ENCODE measurements at regions not wholly inside any gene's neighbourhood (a gene's known extent, or its start where the extent isn't known, plus 50 kb on each side); places are given as distances from the start of the nearest gene placed in this dataset.

GRCh38 chr18:37662099-37662498, 96.5 kb upstream of the CELF4 start:
- FAIRE-seq, result no peak
- no peaks in the 10 kb centered on the region for H3K27me3 ChIP-seq (ENCODE audit: insufficient read depth, low read length)
- TF ChIP-seq CTCF (IDR thresholded peaks at IDR 0.05; ENCODE audit: insufficient read depth, low read depth, low read length) (no peak), EZH2 (IDR thresholded peaks at IDR 0.05; ENCODE audit: insufficient read depth, low read length) (no peak)
- DNase-seq (ENCODE audit: low read depth), result no peak
- H3K4me3 ChIP-seq (ENCODE audit: insufficient read depth, low read depth, low read length), result no peak overlapping the region
- peaks cover 4% of the 10 kb centered on the region for H3K4me1 Mint-ChIP-seq (ENCODE audit: low read depth, unreplicated experiment)
- no peak overlapping the region for H2AFZ ChIP-seq (ENCODE audit: low read depth, low read length)
- peaks cover 8% of the 10 kb centered on the region for H3K27me3 Mint-ChIP-seq (ENCODE audit: low read depth, unreplicated experiment)
- no peaks in the 10 kb centered on the region for H3K36me3 Mint-ChIP-seq (ENCODE audit: low read depth, unreplicated experiment)
- H3K9me3 Mint-ChIP-seq (ENCODE audit: unreplicated experiment), result peaks cover 2% of the 10 kb centered on the region
- H3K9me3 ChIP-seq (ENCODE audit: insufficient read depth, low read depth, low read length), result no peaks in the 10 kb centered on the region
- H4K20me1 ChIP-seq (ENCODE audit: insufficient read depth, low read length), result no peaks in the 10 kb centered on the region
- no peak overlapping the region for H3K4me2 ChIP-seq (ENCODE audit: low read length)
- H3K36me3 ChIP-seq (ENCODE audit: insufficient read depth, low read length), result no peaks in the 10 kb centered on the region
- H3K4me1 ChIP-seq (ENCODE audit: insufficient read depth, low read length), result no peaks in the 10 kb centered on the region
- no peak overlapping the region for H3K27ac Mint-ChIP-seq (ENCODE audit: unreplicated experiment)
- H3K9ac ChIP-seq (ENCODE audit: low read length), result no peak overlapping the region
- H3K4me3 Mint-ChIP-seq (ENCODE audit: unreplicated experiment), result no peak overlapping the region
- no peak overlapping the region for H3K27ac ChIP-seq (ENCODE audit: low read depth, low read length)
- no peaks in the 10 kb centered on the region for H3K79me2 ChIP-seq (ENCODE audit: insufficient read depth, low read length)

- H3K9me3 ChIP-seq (ENCODE audit: insufficient read depth, low read depth, low read length), result no peaks in the 10 kb centered on the region
- Mint-ChIP-seq H3K27ac (ENCODE audit: unreplicated experiment) (no peak overlapping the region), H3K9me3 (ENCODE audit: unreplicated experiment) (peaks cover 1% of the 10 kb centered on the region), H3K36me3 (ENCODE audit: low read depth, unreplicated experiment) (no peaks in the 10 kb centered on the region), H3K4me3 (ENCODE audit: unreplicated experiment) (no peak overlapping the region), H3K4me1 (ENCODE audit: low read depth, unreplicated experiment) (peaks cover 4% of the 10 kb centered on the region), H3K27me3 (ENCODE audit: low read depth, unreplicated experiment) (peaks cover 8% of the 10 kb centered on the region)
- H4K20me1 ChIP-seq (ENCODE audit: insufficient read depth, low read length), result no peaks in the 10 kb centered on the region
- H3K36me3 ChIP-seq (ENCODE audit: insufficient read depth, low read length), result no peaks in the 10 kb centered on the region
- no peaks in the 10 kb centered on the region for H3K79me2 ChIP-seq (ENCODE audit: insufficient read depth, low read length)
- TF ChIP-seq EZH2 (IDR thresholded peaks at IDR 0.05; ENCODE audit: insufficient read depth, low read length) (no peak), CTCF (IDR thresholded peaks at IDR 0.05; ENCODE audit: insufficient read depth, low read depth, low read length) (no peak)
- DNase-seq (ENCODE audit: low read depth) (no peak), FAIRE-seq (no peak)
- H3K4me3 ChIP-seq (ENCODE audit: insufficient read depth, low read depth, low read length), result no peak overlapping the region
- no peak overlapping the region for H3K9ac ChIP-seq (ENCODE audit: low read length)
- H3K4me2 ChIP-seq (ENCODE audit: low read length), result no peak overlapping the region
- H3K27me3 ChIP-seq (ENCODE audit: insufficient read depth, low read length), result no peaks in the 10 kb centered on the region
- no peaks in the 10 kb centered on the region for H3K4me1 ChIP-seq (ENCODE audit: insufficient read depth, low read length)
- H3K27ac ChIP-seq (ENCODE audit: low read depth, low read length), result no peak overlapping the region
- no peak overlapping the region for H2AFZ ChIP-seq (ENCODE audit: low read depth, low read length)
Observed at GRCh38 chr18:37661478-37661877, 95.9 kb upstream of the CELF4 start.

GRCh38 chr18:37661061-37661460, 95.5 kb upstream of the CELF4 start:
- no peaks in the 10 kb centered on the region for H3K9me3 Mint-ChIP-seq (ENCODE audit: unreplicated experiment)
- TF ChIP-seq EZH2 (IDR thresholded peaks at IDR 0.05; ENCODE audit: insufficient read depth, low read length) (no peak), CTCF (IDR thresholded peaks at IDR 0.05; ENCODE audit: insufficient read depth, low read depth, low read length) (no peak)
- H3K27ac Mint-ChIP-seq (ENCODE audit: unreplicated experiment), result no peak overlapping the region
- Histone ChIP-seq H3K9ac (ENCODE audit: low read length) (no peak overlapping the region), H3K4me3 (ENCODE audit: insufficient read depth, low read depth, low read length) (no peak overlapping the region), H3K27me3 (ENCODE audit: insufficient read depth, low read length) (no peaks in the 10 kb centered on the region), H4K20me1 (ENCODE audit: insufficient read depth, low read length) (no peaks in the 10 kb centered on the region), H2AFZ (ENCODE audit: low read depth, low read length) (no peak overlapping the region), H3K4me2 (ENCODE audit: low read length) (no peak overlapping the region), H3K4me1 (ENCODE audit: insufficient read depth, low read length) (no peaks in the 10 kb centered on the region), H3K27ac (ENCODE audit: low read depth, low read length) (no peak overlapping the region), H3K36me3 (ENCODE audit: insufficient read depth, low read length) (no peaks in the 10 kb centered on the region), H3K9me3 (ENCODE audit: insufficient read depth, low read depth, low read length) (no peaks in the 10 kb centered on the region), H3K79me2 (ENCODE audit: insufficient read depth, low read length) (no peaks in the 10 kb centered on the region)
- DNase-seq (ENCODE audit: low read depth), result no peak
- peaks cover 8% of the 10 kb centered on the region for H3K27me3 Mint-ChIP-seq (ENCODE audit: low read depth, unreplicated experiment)
- no peaks in the 10 kb centered on the region for H3K36me3 Mint-ChIP-seq (ENCODE audit: low read depth, unreplicated experiment)
- no peak for FAIRE-seq
- no peak overlapping the region for H3K4me3 Mint-ChIP-seq (ENCODE audit: unreplicated experiment)
- peaks cover 4% of the 10 kb centered on the region for H3K4me1 Mint-ChIP-seq (ENCODE audit: low read depth, unreplicated experiment)
